MM.1S (cell line): ENCODE measurements at regions not wholly inside any gene's neighbourhood (a gene's known extent, or its start where the extent isn't known, plus 50 kb on each side); places are given as distances from the start of the nearest gene placed in this dataset.

Experiments used
- CTCF ChIP-seq: fragments of 300-600 bp; sonication (generic); IDR thresholded peaks from 2 replicates; pipeline ENCODE4 v1.5.1; 2016; ENCODE audit warnings: antibody characterized with exemption, low read length, mixed read lengths
- EZH2 ChIP-seq: fragments of 300-600 bp; sonication (generic); optimal IDR thresholded peaks from 2 replicates; pipeline ENCODE3; 2017; ENCODE audit warnings: low read depth, mild to moderate bottlenecking, antibody characterized with exemption, low read length, mixed read lengths

- TF ChIP-seq EZH2 (no peak), CTCF (no peak)
Measured at GRCh38 chr20:29689411-29690225, 1567.8 kb upstream of the DEFB115 start.
